Adrenal gland (tissue), 9 donors: ENCODE measurements at regions not wholly inside any gene's neighbourhood (a gene's known extent, or its start where the extent isn't known, plus 50 kb on each side); places are given as distances from the start of the nearest gene placed in this dataset.
"Not testable (repeated sequence)": the region's sequence is repeated elsewhere in the genome, so short reads cannot be mapped to it uniquely, and the experiment has no call there.

Source experiments
- DNase-seq, 7 donors: peaks; one replicate each; pipeline ENCODE4 v3.0.0-alpha.2; 2019 to 2020
- H3K27ac ChIP-seq, 5 donors: fragments of 200-600 bp; sonication (generic) in 4 of 5; 1 replicate in 3 of 5; 2 replicates in 2 of 5; pipeline versions ENCODE4 v1.5.1 to v1.8.0; 2016 to 2020; ENCODE audit warnings: mild to moderate bottlenecking in 1 of 5
- H3K27me3 ChIP-seq: fragments of 200-600 bp; 2 replicates; pipeline ENCODE4 v1.8.0; 2021
- H3K36me3 ChIP-seq, 2 donors: fragments of 200-600 bp; replicated peaks in 1 of 2; 1 replicate in 1 of 2; 2 replicates in 1 of 2; pipeline versions ENCODE4 v1.5.1 to v1.8.0; 2018 to 2022
- H3K4me1 ChIP-seq, 2 donors: fragments of 200-600 bp; replicated peaks in 1 of 2; 1 replicate in 1 of 2; 2 replicates in 1 of 2; pipeline versions ENCODE4 v1.5.1 to v1.8.0; 2018 to 2021
- H3K4me3 ChIP-seq, 4 donors: fragments of 200-600 bp; sonication (generic) in 3 of 4; one replicate each; pipeline ENCODE4 v1.5.1; 2016 to 2018
- H3K9me3 ChIP-seq, 3 donors: fragments of 200-600 bp; sonication (generic) in 1 of 3; replicated peaks in 1 of 3; 1 replicate in 2 of 3; 2 replicates in 1 of 3; pipeline versions ENCODE4 v1.5.1 to v1.8.0; 2016 to 2021
- POLR2A ChIP-seq, 2 donors: fragments of 450-650 bp; IDR thresholded peaks; one replicate each; pipeline ENCODE4 v1.6.1; 2017; ENCODE audit warnings: antibody characterized with exemption in 2 of 2, mild to moderate bottlenecking in 2 of 2, moderate library complexity in 1 of 2
- WGBS, 4 donors: extraction: QIAGEN DNeasy Blood & Tissue Kit in 2 of 4; methylation state at CpG; one replicate each; pipeline versions ENCODE4 v1.1.5 to v1.1.7; 2013 to 2017; 5-methylcytosine and 5-hydroxymethylcytosine counted together
- intact Hi-C, 2 donors: fragments of 100-400 bp; cut with DNase I; formaldehyde crosslinking; loops; one replicate each; pipeline versions ENCODE4 v1.14.1 to v1.15.0; 2022 to 2023
- TF ChIP-seq, protein P1 (sequence below), 6 experiments: fragments of 450-650 bp in 4 of 6; fragments of 200-600 bp in 2 of 6; sonication (generic) in 1 of 6; IDR thresholded peaks; 1 replicate in 5 of 6; 2 replicates in 1 of 6; pipeline versions ENCODE4 v1.5.1 to v1.8.0; 2016 to 2021; ENCODE audit warnings: antibody characterized with exemption in 6 of 6, mild to moderate bottlenecking in 2 of 6, moderate library complexity in 1 of 6
- donor health status: healthy with polysubstance abuse.
- donor health status: Bipolar disorder and iron deficiency.
- donor health status: DM: yes; HTN: yes; CAD: no.
- donor health status: DM: no; HTN: no; CAD: no.
- donor health status: DM: no; HTN: no; CAD: no.

DNA sequence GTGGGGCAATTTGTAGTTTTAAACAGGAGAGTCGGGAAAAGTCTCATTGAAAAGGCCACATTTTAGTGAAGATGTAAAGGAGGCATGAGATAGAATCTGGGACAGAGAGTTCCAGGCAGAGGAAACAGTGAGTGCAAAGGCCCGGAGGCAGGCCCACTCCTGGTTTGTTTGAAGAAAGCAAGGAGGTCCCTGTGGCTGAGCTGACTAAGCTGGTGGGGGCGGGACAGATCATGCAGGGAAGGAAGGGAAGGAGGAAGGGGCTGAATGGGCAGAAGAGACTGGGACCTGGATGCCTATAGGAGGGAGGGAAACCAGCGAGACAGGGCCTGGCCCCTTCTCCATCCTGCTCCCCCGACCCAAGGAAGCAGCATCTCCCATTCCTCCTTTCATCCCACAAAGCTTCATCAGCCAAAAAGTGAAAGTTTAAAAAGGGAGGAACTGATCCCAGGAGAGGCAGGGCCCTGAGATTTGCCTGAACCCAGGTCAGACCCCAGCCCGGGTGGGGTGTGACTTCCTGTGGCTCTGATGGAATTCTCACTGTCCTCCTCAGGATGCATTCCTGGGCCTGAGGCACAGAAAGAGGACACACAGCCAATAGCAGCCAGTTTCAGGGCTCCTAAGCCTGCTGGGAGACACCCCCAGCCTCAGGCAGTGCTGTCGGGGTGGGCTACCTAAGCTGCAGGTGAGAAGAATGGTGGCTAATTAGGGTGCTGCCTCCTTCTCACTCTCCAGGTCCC is 54.2 kb upstream of the SIRPA start:
- Histone ChIP-seq H3K9me3 (no peaks in the 10 kb centered on the region), H3K27ac (peak overlapping the region in 4 of 5 donors; percentile 37 to 86 (median 70)), H3K4me1 (peaks cover 7 to 15% of the 10 kb centered on the region in 2 donors), H3K4me3 (no peak overlapping the region), H3K36me3 (no peaks in the 10 kb centered on the region), H3K27me3 (no peaks in the 10 kb centered on the region)
- intact Hi-C loops = no loop called here
- DNase-seq = no peak
- no peak for TF ChIP-seq POLR2A (IDR thresholded peaks at IDR 0.05)
- TF ChIP-seq, protein P1, sequence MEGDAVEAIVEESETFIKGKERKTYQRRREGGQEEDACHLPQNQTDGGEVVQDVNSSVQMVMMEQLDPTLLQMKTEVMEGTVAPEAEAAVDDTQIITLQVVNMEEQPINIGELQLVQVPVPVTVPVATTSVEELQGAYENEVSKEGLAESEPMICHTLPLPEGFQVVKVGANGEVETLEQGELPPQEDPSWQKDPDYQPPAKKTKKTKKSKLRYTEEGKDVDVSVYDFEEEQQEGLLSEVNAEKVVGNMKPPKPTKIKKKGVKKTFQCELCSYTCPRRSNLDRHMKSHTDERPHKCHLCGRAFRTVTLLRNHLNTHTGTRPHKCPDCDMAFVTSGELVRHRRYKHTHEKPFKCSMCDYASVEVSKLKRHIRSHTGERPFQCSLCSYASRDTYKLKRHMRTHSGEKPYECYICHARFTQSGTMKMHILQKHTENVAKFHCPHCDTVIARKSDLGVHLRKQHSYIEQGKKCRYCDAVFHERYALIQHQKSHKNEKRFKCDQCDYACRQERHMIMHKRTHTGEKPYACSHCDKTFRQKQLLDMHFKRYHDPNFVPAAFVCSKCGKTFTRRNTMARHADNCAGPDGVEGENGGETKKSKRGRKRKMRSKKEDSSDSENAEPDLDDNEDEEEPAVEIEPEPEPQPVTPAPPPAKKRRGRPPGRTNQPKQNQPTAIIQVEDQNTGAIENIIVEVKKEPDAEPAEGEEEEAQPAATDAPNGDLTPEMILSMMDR (IDR thresholded peaks at IDR 0.05) = no peak
- WGBS, 4 donors = 69 to 82% (median 74%) methylated on average over 6 to 7 of the region's 7 CpGs

DNA sequence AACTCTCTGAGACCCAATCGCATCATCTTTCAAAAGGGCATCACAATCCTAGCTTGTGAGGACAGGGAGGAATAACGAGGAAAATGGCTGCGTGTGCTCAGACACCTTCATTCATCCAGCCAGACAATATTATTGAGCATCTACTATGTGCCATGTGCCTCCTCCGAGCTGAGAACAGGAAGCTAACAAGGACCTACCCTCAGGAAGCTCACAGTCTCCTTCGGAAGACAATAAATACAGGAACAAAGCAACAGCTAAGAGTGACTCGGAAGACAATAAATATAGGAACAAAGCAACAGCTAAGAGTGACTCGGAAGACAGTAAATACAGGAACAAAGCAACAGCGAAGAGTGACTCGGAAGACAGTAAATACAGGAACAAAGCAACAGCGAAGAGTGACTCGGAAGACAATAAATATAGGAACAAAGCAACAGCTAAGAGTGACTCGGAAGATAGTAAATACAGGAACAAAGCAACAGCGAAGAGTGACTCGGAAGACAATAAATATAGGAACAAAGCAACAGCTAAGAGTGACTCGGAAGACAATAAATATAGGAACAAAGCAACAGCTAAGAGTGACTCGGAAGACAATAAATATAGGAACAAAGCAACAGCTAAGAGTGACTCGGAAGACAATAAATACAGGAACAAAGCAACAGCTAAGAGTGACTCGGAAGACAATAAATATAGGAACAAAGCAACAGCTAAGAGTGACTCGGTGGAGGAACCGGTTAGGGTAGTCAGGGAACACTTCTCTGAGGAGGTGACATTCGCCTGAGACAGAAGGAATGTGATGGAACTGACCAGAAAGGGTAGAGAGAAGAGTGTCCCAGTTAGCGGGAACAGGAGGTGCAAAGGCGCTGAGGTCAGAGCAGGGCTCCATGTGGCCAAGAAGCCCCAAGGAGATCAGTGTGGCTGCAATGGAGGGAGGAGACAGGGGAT is 55.6 kb upstream of the SIRPA start:
- H3K27me3 ChIP-seq, DNase-seq, H3K4me3 ChIP-seq, H3K36me3 ChIP-seq, H3K9me3 ChIP-seq, intact Hi-C loops: not testable (repeated sequence)
- 73 to 79% (median 78%) methylated on average over 18 to 23 of the region's 23 CpGs for WGBS, 4 donors
- peak overlapping the region in 2 of 5 donors; percentile 38 to 86 for H3K27ac ChIP-seq
- H3K4me1 ChIP-seq = peaks cover 7 to 12% of the 10 kb centered on the region in 2 donors

DNA sequence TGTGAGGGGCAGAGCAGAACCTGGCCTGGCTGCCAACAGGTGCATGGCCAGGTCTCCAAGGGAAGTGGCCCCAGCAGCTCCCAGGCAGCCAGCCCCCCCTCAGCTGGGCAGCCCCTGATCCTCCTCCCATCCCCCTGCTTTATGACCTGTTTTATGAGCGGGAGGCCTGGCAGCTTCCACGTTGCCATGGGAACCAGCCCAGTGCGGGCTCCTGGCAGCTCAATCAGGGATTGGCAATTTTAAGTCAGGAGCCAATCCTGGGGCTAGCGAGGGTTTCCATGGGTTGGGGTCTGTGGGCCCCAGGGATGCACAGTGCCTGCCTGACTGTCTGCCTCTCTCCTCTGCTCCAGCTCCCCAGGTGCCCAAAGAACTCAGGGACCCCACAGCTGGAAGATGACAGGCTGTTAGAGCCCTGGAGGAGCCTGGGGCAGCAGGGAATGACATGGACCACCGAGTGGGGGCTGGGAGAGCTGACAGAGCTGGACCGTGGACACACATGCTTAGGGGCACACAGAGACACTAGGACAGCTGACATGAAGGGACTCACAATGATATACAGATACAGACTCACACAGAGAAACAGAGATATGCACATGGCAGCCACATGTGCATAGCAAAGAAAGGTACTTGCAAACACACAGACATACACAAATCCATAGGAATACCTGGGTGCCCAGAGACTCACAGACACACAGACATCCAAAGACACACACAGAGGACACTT is 56.5 kb upstream of the SIRPA start:
- H3K27ac ChIP-seq = peak overlapping the region in 1 of 5 donors; percentile 55
- WGBS, 4 donors = 35 to 63% (median 44%) methylated on average over 2 to 6 of the region's 6 CpGs
- no peaks in the 10 kb centered on the region for H3K36me3 ChIP-seq
- intact Hi-C loops = no loop called here
- peaks cover 7 to 12% of the 10 kb centered on the region in 2 donors for H3K4me1 ChIP-seq
- H3K9me3 ChIP-seq = no peaks in the 10 kb centered on the region
- no peak overlapping the region for H3K4me3 ChIP-seq
- DNase-seq = peak in 1 of 7 donors; percentile 72
- no peaks in the 10 kb centered on the region for H3K27me3 ChIP-seq
- TF ChIP-seq POLR2A (IDR thresholded peaks at IDR 0.05) = no peak
- TF ChIP-seq, protein P1 (IDR thresholded peaks at IDR 0.05) = no peak

DNA sequence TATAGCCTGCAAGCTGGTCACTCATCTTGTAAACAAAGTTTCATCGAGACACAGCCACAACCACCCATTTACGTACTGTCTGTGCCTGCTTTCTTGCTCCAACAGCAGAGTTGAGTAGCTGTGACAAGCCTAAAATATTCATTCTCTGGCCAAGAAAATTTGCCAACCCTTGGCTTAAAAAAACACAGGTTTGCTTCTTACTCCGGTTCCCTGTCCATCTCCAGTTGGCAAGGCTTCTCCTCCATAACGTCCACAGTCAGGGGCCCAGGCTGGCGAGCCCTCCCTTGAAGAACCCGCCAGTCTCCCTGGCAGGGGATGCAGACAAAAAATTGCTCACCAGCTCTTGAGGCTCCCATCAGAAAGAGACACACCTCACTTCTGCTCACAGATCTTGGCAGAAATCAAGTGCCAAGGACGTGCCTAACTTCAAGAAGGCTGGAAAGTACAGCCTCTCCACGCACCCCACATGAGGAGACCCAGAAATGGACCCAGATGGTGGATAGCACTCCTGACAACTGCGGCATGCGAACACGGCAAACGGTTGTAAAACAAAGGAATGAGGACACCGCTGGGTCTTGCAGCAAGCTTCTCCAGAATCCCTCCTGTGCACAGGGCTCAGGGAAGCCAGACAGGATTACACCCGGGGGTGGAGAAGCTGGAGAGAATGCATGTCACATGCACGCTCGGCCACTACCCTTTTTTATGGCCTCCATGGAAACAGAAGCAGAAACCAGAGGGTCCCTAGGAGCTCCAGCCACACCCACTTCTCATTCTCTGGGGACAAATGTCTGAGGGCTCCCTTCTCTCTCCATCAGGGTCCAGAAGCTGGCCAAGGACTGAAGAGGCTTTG is 59.8 kb upstream of the SIRPA start:
- H3K27ac ChIP-seq = no peak overlapping the region
- DNase-seq = no peak
- no peak for TF ChIP-seq POLR2A (IDR thresholded peaks at IDR 0.05)
- TF ChIP-seq, protein P1 (IDR thresholded peaks at IDR 0.05) = no peak
- H3K4me3 ChIP-seq = no peak overlapping the region
- no peaks in the 10 kb centered on the region for H3K36me3 ChIP-seq
- peaks cover 12 to 13% of the 10 kb centered on the region in 2 donors for H3K4me1 ChIP-seq
- intact Hi-C loops = no loop called here
- H3K9me3 ChIP-seq = no peaks in the 10 kb centered on the region
- 73 to 85% (median 79%) methylated on average over 13 to 16 of the region's 16 CpGs for WGBS, 4 donors
- H3K27me3 ChIP-seq = no peaks in the 10 kb centered on the region
